OCI-LY1 (cell line): ENCODE measurements at regions not wholly inside any gene's neighbourhood (a gene's known extent, or its start where the extent isn't known, plus 50 kb on each side); places are given as distances from the start of the nearest gene placed in this dataset.
A peak's percentile ranks its signal among the peaks of the same experiment; 100 is the strongest.

Source experiments
- H2AFZ ChIP-seq: fragments of 200-600 bp; sonication (generic), shearing (Covaris generic); 2 replicates; pipeline ENCODE4 v1.6.0; 2014; ENCODE audit warnings: antibody characterized with exemption, mild to moderate bottlenecking, low read length
- H3F3A ChIP-seq: fragments of 200-600 bp; sonication (generic), shearing (Covaris generic); 2 replicates; pipeline ENCODE4 v1.6.0; 2014; ENCODE audit warnings: mild to moderate bottlenecking, antibody characterized with exemption, low read length, moderate library complexity; ENCODE audit not compliant: insufficient read depth
- H3K27ac ChIP-seq: fragments of 200-600 bp; sonication (generic); 2 replicates; pipeline ENCODE4 v1.5.1; 2014; ENCODE audit warnings: low read length, mixed run types, mild to moderate bottlenecking, low read depth; ENCODE audit not compliant: poor library complexity, severe bottlenecking
- H3K27me3 ChIP-seq: fragments of 200-600 bp; sonication (generic); 2 replicates; pipeline ENCODE4 v1.6.0; 2014; ENCODE audit warnings: antibody characterized with exemption, mild to moderate bottlenecking, low read length, moderate library complexity; ENCODE audit not compliant: insufficient read depth
- H3K36me3 ChIP-seq: fragments of 200-600 bp; sonication (generic); 2 replicates; pipeline ENCODE4 v1.6.1; 2014; ENCODE audit warnings: mild to moderate bottlenecking, antibody characterized with exemption, low read length, moderate library complexity, mixed read lengths; ENCODE audit not compliant: insufficient read depth
- H3K4me1 ChIP-seq: fragments of 200-600 bp; sonication (generic); 2 replicates; pipeline ENCODE4 v1.5.1; 2014; ENCODE audit warnings: mild to moderate bottlenecking, low read length, moderate library complexity; ENCODE audit not compliant: insufficient read depth, severe bottlenecking
- H3K4me2 ChIP-seq: fragments of 200-600 bp; sonication (generic), shearing (Covaris generic); 2 replicates; pipeline ENCODE4 v1.6.1; 2014; ENCODE audit warnings: low read length
- H3K4me3 ChIP-seq: fragments of 200-600 bp; sonication (generic); 2 replicates; pipeline ENCODE4 v1.5.1; 2014; ENCODE audit warnings: low read length, low read depth, mild to moderate bottlenecking, mixed read lengths; ENCODE audit not compliant: poor library complexity, severe bottlenecking
- H3K79me2 ChIP-seq: fragments of 200-600 bp; shearing (Covaris generic); 2 replicates; pipeline ENCODE4 v1.6.1; 2016; ENCODE audit warnings: mixed run types, low read length, mixed read lengths; ENCODE audit not compliant: insufficient read depth
- H3K9ac ChIP-seq: fragments of 200-600 bp; sonication (generic), shearing (Covaris generic); 2 replicates; pipeline ENCODE4 v1.6.1; 2014; ENCODE audit warnings: mild to moderate bottlenecking, low read length, mixed read lengths
- H3K9me2 ChIP-seq: fragments of 200-600 bp; sonication (generic), shearing (Covaris generic); 2 replicates; pipeline ENCODE4 v1.6.1; 2014; ENCODE audit warnings: low read depth, mild to moderate bottlenecking, low read length, mixed read lengths
- H3K9me3 ChIP-seq: fragments of 200-600 bp; shearing (Covaris generic); 2 replicates; pipeline ENCODE4 v1.6.1; 2014; ENCODE audit warnings: low read length, mixed read lengths
- H4K20me1 ChIP-seq: fragments of 200-600 bp; sonication (generic), shearing (Covaris generic); 2 replicates; pipeline ENCODE4 v1.6.0; 2016; ENCODE audit warnings: mild to moderate bottlenecking, low read length; ENCODE audit not compliant: insufficient read depth
- EZH2 ChIP-seq: fragments of 200-600 bp; sonication (generic), shearing (Covaris generic); IDR thresholded peaks from 2 replicates; pipeline ENCODE4 v1.8.0; 2017; ENCODE audit warnings: borderline replicate concordance, mixed run types, mild to moderate bottlenecking, antibody characterized with exemption, low read length, moderate library complexity, mixed read lengths
- TF ChIP-seq, protein P1 (sequence below): fragments of 200-600 bp; sonication (generic), shearing (Covaris generic); IDR thresholded peaks from 2 replicates; pipeline ENCODE4 v1.5.1; 2017; ENCODE audit warnings: mild to moderate bottlenecking, antibody characterized with exemption, low read length, moderate library complexity, mixed read lengths

DNA sequence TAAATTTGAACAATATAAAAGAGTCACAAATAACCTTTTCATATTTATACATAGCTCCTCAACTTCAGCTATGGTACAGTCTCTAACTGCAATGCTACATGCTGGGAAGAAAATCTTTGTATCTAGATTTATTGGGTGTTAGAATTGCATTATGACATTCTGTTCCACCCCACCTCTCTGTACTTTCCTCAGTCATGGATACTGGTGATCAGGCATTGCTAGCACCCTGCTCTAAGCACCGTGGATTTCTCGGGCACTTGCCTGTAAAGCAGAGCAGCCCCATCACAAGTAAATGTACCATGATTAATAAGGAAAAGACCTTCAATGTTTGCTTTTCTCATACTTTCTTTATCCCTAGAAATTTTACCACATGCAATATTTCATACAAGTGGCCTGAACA, 1028.9 kb upstream of the INTU start:
- Histone ChIP-seq H3K4me2 (no peak overlapping the region), H3K9me3 (no peaks in the 10 kb centered on the region), H3F3A (no peaks in the 10 kb centered on the region), H3K9me2 (no peaks in the 10 kb centered on the region), H2AFZ (no peak overlapping the region), H3K27ac (no peak overlapping the region), H3K79me2 (no peaks in the 10 kb centered on the region), H3K27me3 (no peaks in the 10 kb centered on the region), H3K9ac (no peak overlapping the region), H4K20me1 (no peaks in the 10 kb centered on the region), H3K36me3 (no peaks in the 10 kb centered on the region), H3K4me1 (no peaks in the 10 kb centered on the region), H3K4me3 (no peak overlapping the region)
- no peak for TF ChIP-seq EZH2

DNA sequence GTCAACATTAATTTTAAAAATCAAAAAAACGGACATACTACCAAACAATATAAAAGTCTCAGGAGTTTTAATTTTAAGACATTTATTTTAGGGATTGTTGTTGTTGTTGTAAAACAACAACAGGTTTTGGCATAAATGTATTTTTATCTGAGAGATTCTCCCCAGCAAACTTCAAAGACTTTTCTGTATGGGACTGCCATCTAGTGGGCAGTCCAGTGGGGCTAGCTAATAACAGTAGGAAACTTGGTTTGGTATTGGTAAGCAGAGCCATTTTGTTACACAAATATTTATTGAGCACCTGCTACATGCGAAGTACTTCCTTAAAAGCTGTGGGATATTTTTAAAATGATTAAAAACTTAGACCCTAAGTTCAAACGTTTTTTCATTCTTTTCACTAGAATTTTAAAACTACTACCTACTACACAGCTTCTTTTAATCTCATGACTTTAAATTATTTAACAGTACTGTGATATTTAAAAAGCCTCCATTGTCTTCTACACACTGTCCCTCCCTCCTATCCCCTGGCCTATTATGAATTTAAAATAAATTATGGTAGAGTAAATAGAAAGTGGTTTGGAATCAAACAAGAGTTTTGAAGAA, 1028.4 kb upstream of the INTU start:
- H3K4me3 ChIP-seq, result no peak overlapping the region
- H2AFZ ChIP-seq, result no peak overlapping the region
- H4K20me1 ChIP-seq, result no peaks in the 10 kb centered on the region
- no peak overlapping the region for H3K4me2 ChIP-seq
- TF ChIP-seq, protein P1, sequence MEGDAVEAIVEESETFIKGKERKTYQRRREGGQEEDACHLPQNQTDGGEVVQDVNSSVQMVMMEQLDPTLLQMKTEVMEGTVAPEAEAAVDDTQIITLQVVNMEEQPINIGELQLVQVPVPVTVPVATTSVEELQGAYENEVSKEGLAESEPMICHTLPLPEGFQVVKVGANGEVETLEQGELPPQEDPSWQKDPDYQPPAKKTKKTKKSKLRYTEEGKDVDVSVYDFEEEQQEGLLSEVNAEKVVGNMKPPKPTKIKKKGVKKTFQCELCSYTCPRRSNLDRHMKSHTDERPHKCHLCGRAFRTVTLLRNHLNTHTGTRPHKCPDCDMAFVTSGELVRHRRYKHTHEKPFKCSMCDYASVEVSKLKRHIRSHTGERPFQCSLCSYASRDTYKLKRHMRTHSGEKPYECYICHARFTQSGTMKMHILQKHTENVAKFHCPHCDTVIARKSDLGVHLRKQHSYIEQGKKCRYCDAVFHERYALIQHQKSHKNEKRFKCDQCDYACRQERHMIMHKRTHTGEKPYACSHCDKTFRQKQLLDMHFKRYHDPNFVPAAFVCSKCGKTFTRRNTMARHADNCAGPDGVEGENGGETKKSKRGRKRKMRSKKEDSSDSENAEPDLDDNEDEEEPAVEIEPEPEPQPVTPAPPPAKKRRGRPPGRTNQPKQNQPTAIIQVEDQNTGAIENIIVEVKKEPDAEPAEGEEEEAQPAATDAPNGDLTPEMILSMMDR, result peak; percentile 50
- no peak for TF ChIP-seq EZH2
- no peaks in the 10 kb centered on the region for H3K79me2 ChIP-seq
- H3K9me3 ChIP-seq, result no peaks in the 10 kb centered on the region
- no peaks in the 10 kb centered on the region for H3K4me1 ChIP-seq
- no peaks in the 10 kb centered on the region for H3F3A ChIP-seq
- H3K27me3 ChIP-seq, result no peaks in the 10 kb centered on the region
- no peak overlapping the region for H3K9ac ChIP-seq
- H3K27ac ChIP-seq, result no peak overlapping the region
- no peaks in the 10 kb centered on the region for H3K36me3 ChIP-seq
- no peaks in the 10 kb centered on the region for H3K9me2 ChIP-seq

GRCh38 chr4:126610933-126611332, 1021.8 kb upstream of the INTU start:
- H3K27ac ChIP-seq, result no peak overlapping the region
- H3K9me2 ChIP-seq, result no peaks in the 10 kb centered on the region
- H2AFZ ChIP-seq, result no peak overlapping the region
- no peaks in the 10 kb centered on the region for H3K27me3 ChIP-seq
- H3K79me2 ChIP-seq, result no peaks in the 10 kb centered on the region
- no peak overlapping the region for H3K4me2 ChIP-seq
- H3K9ac ChIP-seq, result no peak overlapping the region
- H3F3A ChIP-seq, result no peaks in the 10 kb centered on the region
- H3K36me3 ChIP-seq, result no peaks in the 10 kb centered on the region
- H3K4me1 ChIP-seq, result no peaks in the 10 kb centered on the region
- no peak overlapping the region for H3K4me3 ChIP-seq
- TF ChIP-seq, protein P1, result no peak
- TF ChIP-seq EZH2, result no peak
- no peaks in the 10 kb centered on the region for H3K9me3 ChIP-seq
- no peaks in the 10 kb centered on the region for H4K20me1 ChIP-seq

DNA sequence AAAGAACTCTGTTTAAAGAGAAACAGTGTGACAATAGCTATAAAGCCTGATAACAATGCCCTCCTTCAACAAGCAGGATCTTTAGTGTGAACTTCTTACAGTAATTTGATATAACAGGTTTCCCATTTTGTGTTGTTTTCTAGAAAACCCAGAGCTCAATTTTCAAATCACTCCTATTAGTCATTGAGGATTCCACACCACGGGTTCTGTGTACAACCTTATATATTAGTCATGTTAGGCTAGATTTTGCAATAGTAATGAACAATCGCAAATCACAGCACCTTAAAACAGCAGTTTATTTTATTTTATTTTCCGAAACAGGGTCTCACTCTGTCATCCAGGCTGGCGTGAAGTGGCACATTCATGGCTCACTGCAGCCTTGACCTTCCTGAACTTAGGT, 1020.9 kb upstream of the INTU start:
- Histone ChIP-seq H3K9me3 (no peaks in the 10 kb centered on the region), H3F3A (no peaks in the 10 kb centered on the region), H3K4me2 (no peak overlapping the region), H3K27ac (no peak overlapping the region), H3K9me2 (no peaks in the 10 kb centered on the region), H3K9ac (no peak overlapping the region), H3K79me2 (no peaks in the 10 kb centered on the region), H3K27me3 (no peaks in the 10 kb centered on the region), H3K4me1 (no peaks in the 10 kb centered on the region), H4K20me1 (no peaks in the 10 kb centered on the region), H3K36me3 (no peaks in the 10 kb centered on the region), H3K4me3 (no peak overlapping the region), H2AFZ (no peak overlapping the region)
- TF ChIP-seq, protein P1, result no peak
- no peak for TF ChIP-seq EZH2
